Endothelial cell of umbilical vein (primary cell): ENCODE measurements at regions not wholly inside any gene's neighbourhood (a gene's known extent, or its start where the extent isn't known, plus 50 kb on each side); places are given as distances from the start of the nearest gene placed in this dataset. TPM values are rescaled to one million over a fixed set of nuclear protein-coding genes. Genes with fewer than 3 reads are reported as not detected.

Experiments
- small RNA-seq: library from RNA; depleted of rRNA; stranded (forward); fragments of <200 nt; gene quantifications from one replicate; pipeline ENCODE3, GENCODE V24; 2012; ENCODE audit warnings: low replicate concordance, low read depth; ENCODE audit not compliant: insufficient read depth, insufficient read length

Small RNA genes lying in the stretch of these regions (small RNA-seq; reads per million reads assigned to genes)
- not detected for gene RNU7-120P
